ENCODE measurements at regions not wholly inside any gene's neighbourhood (a gene's known extent, or its start where the extent isn't known, plus 50 kb on each side); places are given as distances from the start of the nearest gene placed in this dataset.
"Not testable (repeated sequence)": the region's sequence is repeated elsewhere in the genome, so short reads cannot be mapped to it uniquely, and the experiment has no call there.

DNA sequence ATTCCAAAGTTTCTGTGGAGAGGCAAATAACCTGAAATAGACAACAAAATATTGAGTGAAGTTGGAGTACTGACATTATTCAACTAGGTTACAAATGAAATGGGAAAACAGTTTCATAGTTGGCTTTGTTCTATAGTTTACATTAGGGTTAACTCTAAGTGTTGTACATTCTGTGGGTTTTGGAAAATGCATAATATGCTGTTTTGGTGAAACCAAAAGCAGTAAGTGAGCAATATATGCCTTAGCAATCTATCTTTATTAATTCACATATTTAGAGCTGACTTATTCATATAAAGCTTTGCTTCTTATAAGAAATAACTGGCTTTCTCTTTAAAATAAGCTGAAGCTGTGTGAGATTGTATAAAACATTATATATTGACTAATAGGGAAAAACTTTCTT lies 157.5 kb upstream of the AHI1 start:
- DNase-seq (ENCODE audit: low spot score), result no peak

DNA sequence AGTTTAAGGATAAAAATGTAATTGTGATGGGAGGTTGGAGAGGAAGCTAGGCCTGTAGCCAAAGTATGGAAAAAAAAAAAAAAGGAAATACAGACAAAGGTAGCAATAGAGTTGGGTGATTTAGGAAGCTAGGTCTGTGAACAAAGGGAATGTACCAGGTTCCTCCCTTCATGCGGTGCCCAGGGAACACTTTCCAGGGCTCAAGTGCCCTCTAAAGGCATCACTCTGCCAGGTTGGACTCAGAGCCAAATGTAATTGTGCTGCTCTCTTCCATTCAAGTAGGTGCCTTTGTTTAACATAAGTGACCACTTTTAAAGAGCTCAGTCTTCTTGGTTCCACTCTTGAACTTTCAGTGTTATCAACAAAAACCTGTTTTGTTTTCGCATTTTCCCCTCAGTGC lies 159.7 kb upstream of the AHI1 start:
- no peak for DNase-seq (ENCODE audit: low spot score)

DNA sequence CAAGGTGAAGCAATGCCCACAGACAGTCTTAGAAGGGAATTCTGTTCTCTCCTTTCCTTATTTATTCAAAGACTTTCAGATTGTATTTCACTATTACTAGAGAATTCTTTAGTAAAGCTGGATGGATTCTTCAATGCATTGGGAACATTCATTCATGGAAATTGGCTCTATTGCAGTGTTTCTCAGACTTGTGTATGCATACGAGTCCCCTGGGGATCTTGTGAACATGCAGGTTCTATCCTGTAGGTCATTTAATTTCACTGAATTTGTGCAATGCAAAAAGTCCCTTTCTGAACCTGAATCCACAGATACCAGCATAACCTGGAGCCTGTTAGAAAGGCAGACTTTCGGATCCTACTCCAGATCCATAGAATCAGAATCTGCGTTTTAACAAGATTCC lies 160.9 kb upstream of the AHI1 start:
- no peak for DNase-seq (ENCODE audit: low spot score)

DNA sequence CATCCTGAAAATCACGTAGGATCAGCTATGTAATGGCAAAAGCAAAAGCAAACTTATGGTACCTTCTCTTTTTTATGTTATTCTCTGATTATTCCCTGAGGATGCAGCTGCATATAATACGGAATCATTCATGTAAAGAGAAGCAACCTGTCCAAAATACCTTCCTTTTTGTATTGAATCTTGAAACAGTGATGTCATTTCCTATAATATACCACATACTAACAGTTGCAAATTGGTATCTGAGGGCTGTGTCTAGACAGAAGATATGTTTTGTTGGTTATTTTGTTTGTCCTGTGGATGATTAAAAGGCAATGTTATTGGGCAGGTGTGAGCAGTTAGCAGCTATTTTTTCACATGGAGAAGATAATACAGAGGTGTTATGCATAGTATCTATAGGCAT lies 161.4 kb upstream of the AHI1 start:
- no peak for DNase-seq (ENCODE audit: low spot score)

DNA sequence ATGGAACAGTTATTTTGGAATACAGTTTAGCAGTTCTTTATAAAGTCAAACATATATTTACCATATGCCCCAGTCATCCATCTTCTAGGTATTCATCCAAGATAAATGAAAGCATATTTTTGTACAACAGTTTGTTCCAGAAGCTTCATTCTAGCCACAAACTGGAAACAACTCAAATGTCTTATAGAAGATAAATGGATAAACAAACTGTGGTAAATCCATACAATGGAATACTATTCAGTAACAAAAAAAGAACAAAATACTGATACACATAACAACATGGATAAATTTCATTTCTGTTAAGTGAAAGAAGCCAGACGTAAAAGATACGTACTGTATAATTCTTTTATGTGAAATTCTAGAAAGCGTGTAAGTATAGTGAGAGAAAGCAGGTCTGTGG lies 167.0 kb upstream of the AHI1 start:
- DNase-seq (ENCODE audit: low spot score), result no peak

DNA sequence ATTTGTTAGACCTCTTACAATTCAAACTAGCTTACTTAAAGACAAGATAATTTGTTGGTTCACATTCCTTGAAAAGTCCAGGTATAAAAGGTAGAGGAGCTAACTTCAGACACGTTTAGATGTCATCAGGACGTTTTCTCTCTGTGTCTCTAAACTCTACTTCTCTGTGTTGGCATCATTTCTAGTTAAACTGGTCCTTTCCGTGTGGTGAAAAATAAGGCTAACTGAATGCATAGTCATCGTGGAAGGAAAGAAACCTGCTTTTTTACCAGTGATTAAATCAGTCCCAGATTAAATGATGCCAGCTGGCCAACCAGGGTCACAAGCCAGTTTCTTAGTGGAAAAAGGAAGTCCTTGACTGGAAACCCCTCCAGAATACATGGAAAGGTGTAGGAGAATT lies 168.4 kb upstream of the AHI1 start:
- no peak for DNase-seq (ENCODE audit: low spot score)

DNA sequence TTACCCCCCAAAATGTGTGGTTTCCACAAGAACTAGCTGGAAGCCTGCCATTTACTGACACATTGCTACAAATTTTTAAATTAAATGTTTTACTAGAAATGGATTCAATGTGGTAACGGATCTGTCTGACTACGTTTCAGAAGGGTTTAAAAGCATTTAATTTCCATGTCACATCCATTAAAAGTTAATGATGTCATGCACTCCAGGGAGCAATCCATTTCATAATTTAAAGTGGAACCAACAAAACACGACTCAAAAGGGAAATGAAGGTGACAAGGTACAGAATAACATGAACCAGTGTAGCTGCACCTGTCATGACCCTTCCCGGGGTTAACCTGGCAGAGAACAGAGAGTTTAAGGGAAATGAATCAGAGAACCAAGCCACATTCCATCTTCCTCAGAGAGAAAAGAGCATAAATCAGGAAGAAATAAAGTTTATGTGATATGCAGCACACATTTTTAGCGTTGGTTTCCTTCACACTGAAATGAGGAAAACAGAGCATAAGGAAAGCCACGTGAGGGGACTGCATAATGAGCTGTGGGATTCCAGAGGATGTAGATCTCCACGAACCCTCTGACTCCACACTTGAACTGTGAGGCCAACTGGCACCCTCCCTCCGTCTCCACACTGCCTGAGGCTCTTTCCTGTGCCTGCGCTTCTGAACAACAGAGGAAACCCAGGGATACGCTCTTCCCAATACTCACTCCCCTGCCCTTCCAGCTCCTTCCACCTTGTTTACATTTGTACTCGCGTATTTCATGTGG lies 170.3 kb upstream of the AHI1 start:
- peak; percentile 31 for DNase-seq (ENCODE audit: low spot score)

DNA sequence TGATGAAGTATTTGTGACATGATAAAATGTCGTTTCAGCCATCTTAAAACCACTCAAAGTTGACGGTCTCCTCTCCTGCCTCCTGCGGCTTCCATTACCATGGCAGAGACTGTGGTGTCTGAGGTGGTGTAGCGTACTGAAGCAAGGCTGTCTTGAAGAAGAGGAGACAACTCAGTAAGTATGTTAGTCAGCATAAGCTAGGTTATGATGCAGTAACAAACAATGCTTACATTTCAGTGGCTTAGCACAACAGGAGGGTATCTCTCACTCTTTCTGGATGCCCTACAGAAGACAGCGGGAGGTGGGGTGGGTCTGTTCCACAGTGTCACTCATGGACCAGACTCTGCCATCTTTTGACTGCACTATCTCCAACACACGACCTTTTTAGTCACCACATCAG lies 174.7 kb upstream of the AHI1 start:
- DNase-seq (ENCODE audit: low spot score), result no peak

DNA sequence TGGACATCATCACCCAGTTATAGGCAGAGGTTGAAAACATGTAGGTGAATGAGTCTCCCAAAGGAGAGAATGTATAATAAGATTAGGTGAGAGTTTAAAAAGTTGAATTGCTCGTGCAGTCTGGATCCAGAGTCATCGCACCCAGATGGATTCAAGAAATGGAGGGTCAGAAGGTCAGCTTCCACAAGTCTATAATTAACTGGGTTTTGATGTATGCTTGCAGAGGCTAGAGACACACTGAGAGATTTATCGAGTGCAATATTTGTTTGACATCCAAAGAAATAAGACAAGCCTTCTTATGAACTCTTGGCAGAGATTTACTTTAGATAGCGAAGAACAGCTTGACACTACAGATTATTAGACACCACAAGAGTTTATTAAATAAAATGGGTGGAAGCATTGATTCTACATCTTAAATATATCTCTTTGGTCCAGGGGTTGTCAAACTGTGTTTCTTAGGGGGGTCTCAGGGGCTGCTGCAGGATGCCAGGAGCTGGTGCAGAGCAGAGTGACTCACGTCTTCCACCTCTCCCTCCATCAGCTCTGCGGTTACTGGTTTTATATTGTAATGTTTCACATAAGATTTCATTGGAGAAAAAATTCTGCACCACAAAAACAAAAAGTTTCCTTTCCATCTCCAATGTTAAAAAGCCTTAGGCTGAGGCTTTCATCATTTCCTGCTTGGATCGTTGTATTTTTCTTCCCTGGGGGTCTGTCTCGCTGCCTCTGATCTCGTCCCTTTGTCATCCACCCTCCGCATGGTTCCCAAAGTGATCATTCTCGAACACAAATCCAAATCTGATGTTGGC lies 176.2 kb upstream of the AHI1 start:
- peak; percentile 17 for DNase-seq (ENCODE audit: low spot score)

DNA sequence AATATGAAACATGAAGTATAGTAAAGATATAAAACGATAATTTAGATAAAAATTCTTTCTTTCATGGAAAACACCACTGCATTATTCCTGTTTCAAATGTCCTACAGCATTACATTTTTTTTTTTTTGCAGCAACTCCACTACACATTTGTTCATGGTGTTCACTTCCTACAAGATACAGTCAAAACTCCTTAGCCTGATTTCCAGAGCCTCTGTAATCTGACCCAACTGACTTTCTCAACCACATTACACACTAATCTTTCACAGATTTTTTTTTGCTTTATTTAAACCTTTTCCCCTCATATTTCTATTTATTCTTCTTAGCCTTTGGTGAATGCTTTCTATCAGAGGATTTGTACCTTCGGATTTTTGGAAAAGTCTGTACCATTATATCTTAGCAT lies 176.5 kb upstream of the PDE7B start:
- no peak for DNase-seq (ENCODE audit: low spot score)

DNA sequence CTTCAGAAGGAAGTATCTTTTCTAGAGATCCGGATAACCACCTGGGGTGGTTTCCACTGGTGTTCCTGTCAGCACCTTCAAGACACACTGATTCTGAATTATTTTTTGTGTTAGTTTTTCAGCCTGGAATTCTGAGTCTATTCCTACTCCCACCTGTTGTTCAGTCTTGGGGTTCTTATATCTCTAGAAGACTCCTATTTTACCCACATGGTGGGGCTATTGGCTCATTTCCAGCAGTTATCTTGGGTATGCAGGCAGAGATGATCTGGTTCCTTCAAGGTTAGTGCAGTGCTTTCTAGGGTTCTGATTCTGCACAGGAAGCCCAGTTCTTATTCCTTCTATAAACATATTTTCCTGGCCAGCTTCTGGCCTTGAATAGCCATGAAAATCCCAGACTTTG lies 175.6 kb upstream of the PDE7B start:
- DNase-seq (ENCODE audit: low spot score), result no peak

DNA sequence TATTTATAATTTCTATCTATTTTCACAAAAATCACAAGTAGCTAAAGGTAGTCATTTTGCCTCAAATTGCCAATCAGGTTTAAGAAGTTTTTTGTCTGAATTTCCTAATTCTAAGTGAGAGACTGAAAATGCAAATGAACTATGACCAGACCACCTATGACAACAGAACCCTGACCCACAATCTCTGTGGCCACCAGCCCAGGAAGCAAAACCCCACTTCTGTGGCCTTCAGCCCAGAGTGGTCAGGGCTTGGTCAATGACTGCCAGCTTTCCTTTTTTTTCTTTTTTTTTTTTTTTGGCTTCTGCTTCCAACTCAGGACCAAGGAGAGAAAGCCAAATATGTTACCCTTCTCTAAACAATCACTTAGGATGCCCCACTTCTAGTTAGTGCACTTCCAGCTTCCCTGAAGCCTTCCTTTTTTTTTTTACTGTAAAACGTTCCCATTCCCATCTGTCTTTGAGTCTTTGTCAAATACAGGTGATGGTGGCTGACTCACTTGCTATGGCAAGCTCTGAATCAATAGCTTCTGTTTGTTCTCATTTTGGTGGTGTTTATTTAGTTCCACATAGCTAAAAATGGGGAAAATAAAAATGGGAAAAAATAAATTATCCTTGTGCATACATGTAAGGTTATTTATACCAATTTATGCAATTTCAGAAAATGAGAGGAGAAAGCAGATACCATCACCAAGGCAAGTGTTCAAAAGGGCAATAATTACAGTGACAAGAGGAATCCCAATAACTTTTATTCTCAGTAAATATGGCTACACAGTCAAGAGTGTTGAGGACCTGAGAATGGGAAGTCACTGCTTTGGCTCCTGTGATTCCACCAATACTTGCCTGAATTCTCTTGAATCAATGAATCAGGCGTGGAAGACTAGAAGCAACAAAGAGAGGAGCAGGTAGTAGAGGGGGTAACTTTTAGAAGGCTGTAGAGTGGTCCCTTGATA lies 170.3 kb upstream of the PDE7B start:
- no peak for DNase-seq (ENCODE audit: low spot score)

DNA sequence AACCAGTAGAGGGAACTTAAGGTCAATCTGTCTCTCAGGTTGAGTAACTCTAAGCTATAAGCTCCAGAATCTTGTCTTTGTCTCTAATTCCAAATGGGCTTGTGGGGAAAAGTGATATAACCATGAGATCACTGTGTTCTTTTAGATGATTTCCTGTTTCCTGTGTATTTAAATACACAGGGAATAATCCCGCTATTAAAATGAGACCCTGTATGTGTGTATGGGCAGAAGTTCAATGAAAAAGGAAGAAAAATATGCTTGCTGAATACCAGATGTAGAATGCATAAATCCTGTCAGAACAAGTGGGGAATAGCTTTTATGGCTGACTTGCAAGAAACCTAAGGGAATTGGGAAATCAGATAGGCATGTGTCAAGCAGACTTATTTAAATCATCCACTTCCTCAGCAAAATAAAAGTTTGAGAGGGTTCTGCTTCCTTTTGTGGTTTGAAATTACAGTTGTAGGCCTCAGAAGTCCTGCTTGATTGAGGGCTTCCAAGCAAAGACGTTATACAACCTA lies 164.7 kb upstream of the PDE7B start:
- DNase-seq (ENCODE audit: low spot score), result no peak

DNA sequence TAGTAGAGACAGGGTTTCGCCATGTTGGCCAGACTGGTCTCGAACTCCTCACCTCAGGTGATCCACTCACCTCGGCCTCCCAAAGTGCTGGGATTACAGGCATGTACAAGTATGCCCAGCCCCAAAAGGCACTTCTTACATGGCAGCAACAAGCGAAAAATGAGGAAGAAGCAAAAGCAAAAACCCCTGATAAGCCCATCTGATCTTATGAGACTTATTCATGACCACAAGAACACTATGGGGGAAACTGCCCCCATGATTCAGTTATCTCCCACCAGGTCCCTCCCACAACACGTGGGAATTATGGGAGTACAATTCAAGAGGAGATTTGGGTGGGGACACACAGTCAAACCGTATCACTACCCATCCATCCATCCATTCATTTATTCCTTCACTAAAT lies 163.0 kb upstream of the PDE7B start:
- DNase-seq (ENCODE audit: low spot score), result not testable (repeated sequence)

DNA sequence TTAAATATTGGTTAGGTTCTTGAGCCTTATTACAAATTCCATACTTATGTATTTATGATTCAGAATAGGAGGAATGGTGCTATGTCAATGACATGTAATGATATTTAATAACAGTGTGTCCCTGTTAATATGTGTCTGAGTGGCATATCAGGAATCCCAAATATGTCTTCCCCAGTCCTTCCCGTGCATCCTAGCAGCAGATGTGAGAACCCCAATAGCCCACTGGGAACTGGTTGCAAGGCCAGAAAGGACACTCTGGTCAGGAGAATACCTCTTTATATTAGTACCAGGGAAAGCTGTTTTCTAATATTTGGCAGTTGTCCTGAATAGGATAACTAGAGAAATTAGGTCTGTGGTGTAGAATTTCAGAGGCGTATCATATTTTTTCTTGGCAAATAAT lies 159.1 kb upstream of the PDE7B start:
- DNase-seq (ENCODE audit: low spot score), result no peak

DNA sequence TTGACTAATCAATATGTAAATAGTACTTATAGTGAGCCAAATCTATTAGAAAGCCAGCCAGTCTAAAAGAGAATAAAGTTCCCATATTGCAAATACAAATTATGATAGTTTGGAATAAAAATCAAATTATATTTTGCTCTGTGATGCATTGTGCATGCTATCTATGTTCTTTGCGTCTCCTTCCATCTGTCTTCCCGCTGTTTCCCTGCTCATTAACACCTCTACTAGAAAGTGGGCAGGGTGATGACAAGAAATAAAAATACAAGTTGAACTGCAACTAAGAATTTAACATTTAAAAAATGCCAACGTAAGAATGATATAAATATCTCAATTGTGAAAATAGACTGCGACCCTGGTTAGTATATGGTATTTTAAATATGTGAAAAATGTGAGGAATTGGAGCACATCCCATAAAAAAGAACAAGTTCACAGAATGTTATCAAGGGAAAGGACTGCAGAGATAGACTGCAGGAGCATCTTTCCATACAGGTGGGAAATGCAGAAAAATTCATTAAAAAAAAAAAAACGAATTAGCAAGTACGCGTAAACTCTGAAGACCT lies 157.6 kb upstream of the PDE7B start:
- DNase-seq (ENCODE audit: low spot score), result no peak

DNA sequence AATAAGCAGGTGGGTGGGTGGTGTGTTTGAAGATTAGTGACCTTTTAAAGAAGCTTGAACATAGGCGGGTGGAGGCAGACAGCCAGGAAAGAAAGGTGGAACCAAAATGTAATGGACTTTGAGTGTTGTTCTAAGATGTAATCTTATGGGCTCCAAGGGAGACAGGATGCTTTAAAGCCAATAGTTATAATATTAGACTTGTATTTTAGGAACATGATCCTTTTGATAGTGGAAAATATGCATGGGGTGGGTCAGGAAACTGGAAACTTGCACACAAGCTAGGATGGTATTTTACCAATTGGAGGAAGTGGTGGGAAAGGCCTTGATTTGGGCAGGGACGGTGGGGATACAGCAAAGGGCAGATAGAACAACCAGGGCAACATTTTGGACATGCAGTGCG lies 151.8 kb upstream of the PDE7B start:
- DNase-seq (ENCODE audit: low spot score), result no peak

DNA sequence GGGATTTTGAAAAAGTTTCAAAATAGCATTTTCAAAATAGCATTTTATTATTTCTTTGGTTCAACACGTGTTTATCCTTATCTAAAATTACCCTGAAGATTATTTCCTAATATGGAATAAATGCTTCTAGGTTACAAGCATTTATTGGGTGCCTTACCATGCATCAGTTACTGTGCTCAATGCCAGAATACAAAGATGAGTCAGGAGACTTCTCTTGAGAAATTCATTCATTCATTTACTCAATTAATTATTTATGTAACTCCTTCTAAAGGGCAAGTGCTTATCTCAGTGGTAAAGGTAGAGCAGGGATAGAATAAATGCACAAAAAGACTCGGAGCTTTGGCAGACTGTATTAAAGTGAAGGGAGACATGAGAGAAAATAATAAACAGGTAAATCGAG lies 150.1 kb upstream of the PDE7B start:
- DNase-seq (ENCODE audit: low spot score), result no peak

DNA sequence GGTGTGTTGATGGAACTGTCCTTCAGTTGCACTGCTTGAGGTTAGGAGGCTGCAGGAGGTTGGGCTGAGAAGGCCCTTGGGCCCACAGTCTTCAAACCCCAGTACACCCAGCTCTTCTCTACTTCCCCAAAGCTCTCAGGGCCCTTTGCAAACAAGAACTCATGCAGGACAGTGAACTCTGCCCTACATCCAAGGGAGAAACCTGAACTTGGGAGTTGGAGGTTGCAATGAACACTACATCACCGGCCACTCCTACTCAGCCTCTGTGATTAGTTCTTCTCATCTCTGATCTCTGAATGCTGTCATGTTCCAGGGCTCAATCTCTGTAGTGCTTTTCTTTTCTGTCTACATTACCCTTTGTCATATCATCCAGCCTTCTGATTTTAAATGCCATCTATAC lies 148.5 kb upstream of the PDE7B start:
- no peak for DNase-seq (ENCODE audit: low spot score)

DNA sequence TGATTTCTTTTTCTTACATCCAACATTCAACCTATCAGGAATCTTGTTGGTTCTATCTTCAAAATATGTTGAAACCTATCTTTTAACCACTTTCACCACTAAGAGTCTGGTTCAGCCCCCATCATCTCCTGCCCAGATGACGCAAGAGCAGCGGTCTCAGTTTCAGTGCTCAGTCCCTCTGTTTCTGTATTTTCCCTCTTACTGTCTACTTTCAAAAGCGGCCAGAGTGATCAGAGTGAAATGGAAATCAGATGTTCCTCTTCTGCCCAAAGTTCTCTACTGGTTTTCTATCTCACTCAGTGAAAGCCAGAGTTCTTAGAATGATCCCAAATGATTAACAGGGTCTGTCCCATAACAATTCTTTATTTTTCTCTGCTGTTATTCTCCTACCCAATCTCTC lies 147.9 kb upstream of the PDE7B start:
- no peak for DNase-seq (ENCODE audit: low spot score)

DNA sequence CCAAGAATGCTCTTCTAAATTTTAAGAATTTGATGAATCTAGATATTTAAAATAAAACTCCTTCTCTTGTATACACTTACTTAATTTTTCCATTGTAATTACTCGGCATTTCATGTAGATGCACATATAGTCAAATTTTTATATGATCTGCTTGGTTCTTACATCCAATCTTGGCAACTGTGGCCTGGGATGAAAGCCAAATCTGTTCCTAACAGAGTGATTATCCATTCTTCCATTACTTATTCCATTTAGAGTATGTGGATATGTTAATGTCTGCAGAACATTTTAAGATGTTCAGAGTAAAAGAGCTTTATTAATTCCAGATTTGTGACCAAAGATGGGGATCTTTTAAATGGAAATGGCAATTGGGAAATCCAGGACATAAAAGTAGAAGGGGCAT lies 144.1 kb upstream of the PDE7B start:
- no peak for DNase-seq (ENCODE audit: low spot score)

DNA sequence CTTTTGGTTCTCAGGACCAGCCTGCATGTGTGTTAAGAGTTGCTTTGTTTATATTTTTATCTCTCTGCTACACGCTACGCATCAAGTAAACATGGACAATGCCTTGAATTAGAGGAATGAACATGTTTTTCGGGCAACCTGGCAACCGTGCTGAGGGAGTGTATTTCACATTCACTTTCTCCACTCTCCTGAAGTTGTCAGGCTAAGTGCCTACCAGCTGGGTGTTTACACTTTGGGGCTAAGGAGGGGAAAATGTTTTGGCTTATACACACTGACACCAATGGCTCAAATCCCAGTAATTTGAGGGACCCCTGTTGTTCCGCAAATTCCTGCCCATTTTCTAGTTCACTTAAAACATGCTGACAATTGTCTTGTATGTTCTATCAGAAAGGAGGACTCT lies 141.5 kb upstream of the PDE7B start:
- DNase-seq (ENCODE audit: low spot score), result no peak
